HG03103 (cell line): ENCODE measurements at regions not wholly inside any gene's neighbourhood (a gene's known extent, or its start where the extent isn't known, plus 50 kb on each side); places are given as distances from the start of the nearest gene placed in this dataset.

Experiments used
- ATAC-seq: cut with Tn5 transposase; IDR thresholded peaks from one replicate; pipeline ENCODE4 v1.9.1; 2021; ENCODE audit warnings: low read depth; ENCODE audit not compliant: unreplicated experiment

GRCh38 chr17:77647531-77647930, 311.0 kb upstream of the TNRC6C start:
- no peak for ATAC-seq

DNA sequence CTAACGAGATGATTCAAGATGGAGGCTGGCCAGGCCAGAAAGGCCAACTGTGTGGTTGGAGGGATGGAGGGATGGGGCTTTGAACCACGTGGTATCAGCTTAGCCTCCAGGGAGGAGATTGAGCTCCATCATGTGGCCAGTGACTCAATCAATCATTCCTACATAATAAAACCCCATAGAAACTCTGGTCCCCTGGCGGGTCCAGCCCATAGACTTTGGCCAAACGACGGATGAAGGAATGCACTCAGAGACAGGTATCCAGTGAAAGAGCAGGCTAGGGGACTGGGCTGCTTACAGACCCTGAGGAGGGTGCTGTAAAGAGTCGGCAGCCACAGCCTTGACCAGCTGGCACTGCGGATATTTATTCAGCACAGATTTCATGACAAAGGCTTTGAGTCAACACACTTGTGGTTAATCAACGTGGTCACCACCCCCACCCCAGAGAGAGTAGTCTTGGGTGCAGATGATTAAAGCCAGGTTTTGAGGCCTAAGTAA, 308.7 kb upstream of the TNRC6C start:
- no peak for ATAC-seq

GRCh38 chr17:77651988-77652387, 306.5 kb upstream of the TNRC6C start:
- no peak for ATAC-seq

GRCh38 chr17:77654296-77654695, 304.2 kb upstream of the TNRC6C start:
- ATAC-seq, result no peak

- no peak for ATAC-seq
These were observed 303.7 kb upstream of the TNRC6C start for GRCh38 chr17:77654850-77655249.

- ATAC-seq, result no peak
These were observed 302.4 kb upstream of the TNRC6C start for GRCh38 chr17:77656054-77656453.

DNA sequence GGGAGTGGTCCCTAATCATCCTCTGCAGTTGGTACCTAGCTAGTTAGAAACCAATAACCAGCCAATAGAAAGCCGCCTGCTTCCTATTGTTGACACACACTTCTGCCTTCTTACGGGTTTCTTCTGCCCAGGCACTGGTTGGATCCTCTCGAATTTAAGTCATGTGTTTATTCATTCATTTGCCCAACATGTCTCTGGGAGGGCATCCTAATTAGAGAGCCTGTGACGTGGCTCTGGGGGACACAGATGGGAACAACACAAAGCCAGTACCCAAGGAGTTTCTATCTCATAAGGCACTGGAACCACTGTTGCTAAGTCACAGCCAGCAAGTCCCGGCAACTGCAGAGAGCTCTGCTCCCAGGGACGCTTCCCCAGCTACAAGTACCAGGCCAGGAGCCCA, 300.7 kb upstream of the TNRC6C start:
- ATAC-seq, result no peak

GRCh38 chr17:77660524-77660923, 298.0 kb upstream of the TNRC6C start:
- no peak for ATAC-seq

- no peak for ATAC-seq
These were observed 295.7 kb upstream of the TNRC6C start for GRCh38 chr17:77662833-77663232.

DNA sequence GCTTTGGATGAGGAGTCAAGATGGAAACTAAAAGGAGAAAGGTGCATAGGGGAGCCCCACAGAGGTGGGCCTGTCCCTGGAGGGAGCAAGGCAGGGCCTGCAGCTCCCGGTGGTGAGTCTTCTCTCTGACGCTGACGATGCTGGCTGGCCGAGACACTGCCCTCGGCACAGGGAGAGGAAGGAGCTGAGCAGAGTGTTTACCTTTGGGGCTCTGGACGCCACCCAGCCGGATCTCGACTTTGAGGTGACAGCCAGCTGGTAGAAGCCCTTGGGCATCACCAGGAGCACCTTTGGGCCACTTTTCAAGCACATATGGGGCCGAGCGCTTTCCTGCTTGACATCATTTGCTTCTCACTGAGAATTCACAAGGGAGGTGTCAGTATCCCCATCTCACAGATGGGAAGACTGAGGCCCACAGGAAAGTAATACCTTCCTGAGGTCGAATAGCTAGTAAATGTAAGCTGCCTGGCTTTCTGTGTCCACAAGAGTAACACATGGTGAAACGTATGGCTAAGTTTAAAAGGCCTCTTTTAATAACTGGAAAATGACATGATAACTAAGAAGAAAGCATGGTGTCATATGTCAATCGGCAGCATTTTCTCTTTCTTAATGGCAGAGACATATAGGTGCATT, 294.3 kb upstream of the TNRC6C start:
- ATAC-seq, result no peak

DNA sequence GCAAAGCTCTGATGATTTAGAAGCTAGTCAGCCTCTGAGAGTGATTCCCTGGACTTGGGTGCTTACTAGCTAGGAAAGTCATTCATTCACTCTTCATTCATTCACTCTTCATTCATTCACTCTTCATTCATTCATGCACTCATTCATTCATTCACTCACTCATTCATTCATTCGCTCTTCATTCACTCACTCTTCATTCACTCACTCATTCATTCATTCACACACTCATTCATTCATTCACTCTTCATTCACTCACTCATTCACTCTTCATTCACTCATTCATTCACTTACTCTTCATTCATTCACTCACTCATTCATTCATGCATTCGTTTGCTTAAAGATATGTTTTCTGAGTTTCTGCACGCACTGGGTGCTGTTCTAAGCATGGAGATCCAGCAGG, 292.7 kb upstream of the TNRC6C start:
- no peak for ATAC-seq

- no peak for ATAC-seq
These were observed 292.0 kb upstream of the TNRC6C start for GRCh38 chr17:77666462-77666861.

DNA sequence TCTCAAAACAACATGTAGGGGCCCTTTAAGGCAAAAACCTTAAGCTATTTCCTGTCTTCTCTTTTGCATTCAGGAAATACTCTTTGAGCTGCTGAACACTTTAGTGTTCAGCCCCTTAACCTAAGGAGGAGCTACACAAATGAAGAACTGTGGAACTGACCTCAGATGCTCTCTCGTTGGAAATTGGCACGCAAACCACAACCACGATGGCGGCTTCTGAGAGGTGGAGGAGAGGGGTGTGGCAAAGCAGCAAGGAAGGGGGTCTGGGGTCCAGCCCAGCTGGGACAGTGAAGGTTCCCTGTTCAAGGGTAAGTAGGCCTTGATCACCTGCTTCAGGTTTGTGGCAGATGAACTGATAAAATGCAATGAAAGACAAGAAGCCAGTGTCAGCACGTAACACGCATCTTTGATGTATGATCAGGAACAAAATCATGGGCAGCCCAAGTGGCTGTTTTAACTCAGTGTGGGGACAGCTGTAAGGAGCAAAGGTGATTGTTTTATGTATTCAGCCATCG, 291.6 kb upstream of the TNRC6C start:
- ATAC-seq, result no peak

DNA sequence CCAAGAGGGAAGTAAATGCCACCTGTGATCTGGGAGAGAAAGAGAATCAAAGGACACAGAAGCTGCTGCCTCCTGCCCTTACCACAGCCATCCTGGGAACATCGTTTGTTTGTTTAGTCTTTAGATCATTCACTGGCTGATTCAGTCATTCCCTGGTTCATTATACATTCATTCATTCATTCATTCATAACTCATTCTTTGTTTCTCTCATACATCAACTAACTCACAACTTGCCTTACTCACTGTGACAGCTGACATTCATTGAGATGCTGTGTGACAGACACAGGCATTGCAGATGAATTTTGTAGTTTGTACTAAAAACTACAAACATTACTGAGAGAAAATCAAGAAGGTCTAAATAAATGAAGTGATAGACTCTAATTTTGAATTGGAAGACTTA, 291.0 kb upstream of the TNRC6C start:
- no peak for ATAC-seq

- ATAC-seq, result no peak
These were observed 290.0 kb upstream of the TNRC6C start for GRCh38 chr17:77668518-77668917.

- no peak for ATAC-seq
These were observed 288.3 kb upstream of the TNRC6C start for GRCh38 chr17:77670173-77670572.

DNA sequence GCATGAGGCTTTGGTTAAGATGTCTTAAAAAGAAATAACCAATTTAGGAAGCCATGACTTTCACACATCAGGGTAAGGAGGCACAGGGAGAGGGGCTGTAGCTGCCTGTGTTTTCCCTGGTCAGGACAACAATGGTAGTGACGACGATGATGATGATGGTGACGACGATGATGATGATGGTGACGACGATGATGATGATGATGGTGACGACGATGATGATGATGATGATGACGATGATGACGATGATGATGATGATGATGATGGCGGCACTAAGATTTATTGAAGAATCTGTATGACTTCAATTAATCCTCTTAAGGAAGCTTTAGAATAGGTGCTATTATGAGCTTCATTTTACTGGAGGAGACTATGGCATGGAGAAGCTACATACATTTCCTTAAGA, 284.1 kb upstream of the TNRC6C start:
- no peak for ATAC-seq

DNA sequence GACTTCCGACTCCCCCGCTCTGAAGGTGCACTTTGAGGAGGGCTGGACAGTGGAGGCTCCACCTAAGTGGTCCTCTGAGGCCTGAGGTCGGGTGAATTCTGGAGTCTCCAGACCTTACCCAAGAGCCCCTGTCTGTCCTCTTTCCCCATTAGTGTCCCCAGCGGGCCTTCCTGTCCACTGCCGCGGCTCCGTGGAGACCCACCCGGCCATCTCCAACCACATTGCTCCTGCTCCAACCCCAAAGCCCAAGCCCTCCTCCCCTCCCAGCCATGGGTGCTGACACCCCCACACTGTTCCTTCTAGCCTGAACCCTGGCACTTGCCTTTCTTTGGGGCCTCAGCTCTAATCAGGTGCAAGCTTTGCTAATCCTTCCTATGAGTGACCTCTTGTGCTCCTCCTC, 283.1 kb upstream of the TNRC6C start:
- no peak for ATAC-seq

GRCh38 chr17:77675816-77676215, 282.7 kb upstream of the TNRC6C start:
- no peak for ATAC-seq

DNA sequence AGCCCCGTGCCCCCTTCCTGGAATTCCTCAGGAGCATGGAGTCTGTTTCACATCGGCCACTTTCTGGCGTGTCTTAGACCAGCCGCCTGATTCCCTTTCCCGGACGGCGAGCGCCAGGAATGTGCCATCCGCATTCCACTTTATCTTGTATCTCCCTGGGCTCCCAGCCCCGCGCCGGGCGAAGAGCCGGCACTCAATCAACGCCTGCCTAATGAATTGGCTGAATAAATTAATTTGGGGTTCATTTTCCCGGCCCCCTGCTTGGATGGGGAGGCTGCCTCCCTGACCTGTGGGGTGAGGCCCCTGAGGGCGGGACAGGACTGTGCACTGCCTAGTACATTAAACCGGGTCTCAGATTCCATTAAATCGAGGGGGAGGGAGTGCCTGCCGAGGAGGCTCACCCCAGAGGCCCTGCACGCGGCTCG, 282.3 kb upstream of the TNRC6C start:
- no peak for ATAC-seq

GRCh38 chr17:77677211-77677610, 281.3 kb upstream of the TNRC6C start:
- ATAC-seq, result no peak

GRCh38 chr17:77677630-77678029, 280.9 kb upstream of the TNRC6C start:
- no peak for ATAC-seq

GRCh38 chr17:77679589-77679988, 278.9 kb upstream of the TNRC6C start:
- no peak for ATAC-seq
